ENCODE measurements at regions not wholly inside any gene's neighbourhood (a gene's known extent, or its start where the extent isn't known, plus 50 kb on each side); places are given as distances from the start of the nearest gene placed in this dataset.

DNA sequence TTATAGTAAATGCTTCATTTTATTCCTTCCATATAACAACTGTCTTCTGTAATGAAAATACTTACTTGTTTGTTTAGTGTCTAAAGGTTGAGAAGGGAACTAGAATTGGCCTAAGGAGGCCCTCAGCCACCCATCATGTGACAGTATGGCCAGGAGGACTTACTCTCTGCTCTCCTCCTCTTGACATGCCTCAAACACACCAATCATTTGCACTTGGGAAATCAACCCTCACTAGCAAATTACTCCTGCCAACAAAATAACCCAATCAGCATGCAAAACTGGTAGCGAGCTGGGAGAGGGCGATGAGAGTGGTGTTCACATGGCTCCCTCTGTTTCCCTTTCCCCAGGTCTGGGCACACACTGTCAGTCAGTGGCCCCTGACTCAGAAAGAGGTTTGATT is 58.6 kb upstream of the MEF2C start:
- DNase-seq: no peak

DNA sequence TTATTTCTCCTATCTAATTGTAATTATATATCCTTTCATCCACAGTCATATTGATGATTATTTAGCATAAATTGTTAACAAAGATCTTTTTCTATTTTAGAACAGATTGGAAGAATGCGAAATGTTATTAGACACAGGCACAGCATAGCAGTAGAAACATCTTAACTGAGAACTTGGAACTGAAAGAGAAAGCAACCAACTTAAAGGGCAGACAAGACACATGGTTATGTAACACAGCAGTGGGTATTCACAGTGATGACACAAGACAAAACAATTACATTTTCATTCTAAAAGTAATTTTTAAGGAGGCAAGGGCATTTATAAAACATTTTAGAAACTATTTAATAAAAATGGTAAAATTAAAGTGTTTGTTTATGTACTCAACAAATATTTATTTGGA is 57.7 kb upstream of the MEF2C start:
- peak; percentile 39 to 65 (median 65) for DNase-seq

DNA sequence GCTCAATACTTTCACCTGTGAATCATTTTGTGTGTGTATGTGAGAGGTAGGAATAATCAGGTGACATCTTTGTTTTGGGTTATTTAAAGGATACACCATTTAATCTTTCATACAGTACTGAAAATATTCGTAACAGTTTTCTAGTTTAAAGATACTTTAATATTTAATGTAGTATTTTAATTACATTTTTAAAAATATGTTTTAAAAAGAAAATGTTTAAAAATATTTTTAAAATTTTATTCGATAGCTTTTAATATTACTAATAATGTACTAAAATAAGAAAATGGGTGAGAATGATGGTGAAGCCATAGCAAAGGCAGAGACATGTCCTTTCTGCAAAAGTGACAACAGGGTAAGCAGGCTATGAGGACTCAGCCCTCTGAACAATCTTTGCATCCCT is 56.3 kb upstream of the MEF2C start:
- DNase-seq: no peak

GRCh38 chr5:88938488-88938887 is 55.5 kb upstream of the MEF2C start:
- DNase-seq: no peak

DNA sequence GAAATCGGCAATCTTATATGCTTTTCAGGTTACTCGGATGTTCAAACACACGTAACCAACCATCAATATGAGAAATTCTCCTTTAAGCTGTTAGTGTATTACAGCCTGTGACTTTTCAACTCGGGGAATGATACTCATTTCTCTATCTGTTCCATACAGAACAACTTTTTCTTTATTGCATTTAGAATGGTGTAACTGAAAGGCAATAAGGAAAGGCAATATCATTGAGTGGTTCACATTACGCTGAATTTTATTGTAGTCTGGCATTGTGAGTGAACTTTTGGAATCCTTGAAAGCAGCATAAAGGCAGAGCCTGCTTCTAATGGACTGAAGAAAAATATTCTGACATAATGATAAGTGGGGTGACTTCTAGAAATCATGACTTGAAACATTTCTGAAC is 54.4 kb upstream of the MEF2C start:
- DNase-seq: no peak

DNA sequence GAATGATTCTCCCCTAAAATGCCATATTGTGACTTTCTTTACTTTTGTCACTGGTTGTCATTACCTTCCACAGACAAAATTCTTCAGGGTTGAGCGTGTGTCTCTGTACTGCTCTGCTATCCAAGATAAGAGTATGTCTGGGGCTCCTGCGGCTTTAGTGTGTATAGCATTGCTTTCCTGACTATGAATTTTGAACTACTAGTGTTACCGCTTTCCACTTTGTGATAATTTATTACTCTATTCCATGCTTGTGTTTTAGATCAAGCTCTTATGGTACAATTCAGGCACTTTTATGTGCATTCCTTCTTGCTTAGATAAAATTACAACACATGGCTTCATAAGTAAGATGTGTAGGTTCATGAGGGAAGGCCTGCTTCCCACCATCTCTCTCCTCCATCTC is 51.5 kb upstream of the MEF2C start:
- DNase-seq: no peak
